22Rv1 (cell line): ENCODE measurements at regions not wholly inside any gene's neighbourhood (a gene's known extent, or its start where the extent isn't known, plus 50 kb on each side); places are given as distances from the start of the nearest gene placed in this dataset.
"Not testable (repeated sequence)": the region's sequence is repeated elsewhere in the genome, so short reads cannot be mapped to it uniquely, and the experiment has no call there.

Experiments used
- H3K27ac ChIP-seq: fragments of 450-650 bp; 2 replicates; pipeline ENCODE4 v1.5.1; 2017
- CTCF ChIP-seq: fragments of 450-650 bp; IDR thresholded peaks from 2 replicates; pipeline ENCODE4 v1.5.1; 2017; ENCODE audit warnings: mild to moderate bottlenecking
- ZFX ChIP-seq: fragments of 450-650 bp; IDR thresholded peaks from 2 replicates; pipeline ENCODE4 v1.6.1; 2017; ENCODE audit warnings: antibody characterized with exemption, borderline replicate concordance

- H3K27ac ChIP-seq = no peak overlapping the region
- TF ChIP-seq ZFX (no peak), CTCF (no peak)
Observed at GRCh38 chr4:174387143-174387542, 103.4 kb downstream of the CEP44 start.

GRCh38 chr4:174383783-174384182 lies 100.1 kb downstream of the CEP44 start:
- no peak overlapping the region for H3K27ac ChIP-seq
- TF ChIP-seq ZFX = no peak
- TF ChIP-seq CTCF = no peak

GRCh38 chr4:174382938-174383605 lies 99.4 kb downstream of the CEP44 start:
- not testable (repeated sequence) for H3K27ac ChIP-seq
